ENCODE measurements at regions not wholly inside any gene's neighbourhood (a gene's known extent, or its start where the extent isn't known, plus 50 kb on each side); places are given as distances from the start of the nearest gene placed in this dataset.

- no peak for TF ChIP-seq ZNF462 (CRISPR knock-in tag; IDR thresholded peaks at IDR 0.05)
Observed at GRCh38 chr6:74458536-74458935, 747.3 kb downstream of the COL12A1 start (continued).

- H3K27me3 ChIP-seq (ENCODE audit: insufficient read depth): no peaks in the 10 kb centered on the region
- H3K27ac Mint-ChIP-seq: no peak overlapping the region
- no peak for TF ChIP-seq EZH2phosphoT487 (IDR thresholded peaks at IDR 0.05; ENCODE audit: unreplicated experiment)
- TF ChIP-seq EZH2 (IDR thresholded peaks at IDR 0.05; ENCODE audit: low read depth, unreplicated experiment): no peak
- TF ChIP-seq ETS1 (IDR thresholded peaks at IDR 0.05): no peak
- TF ChIP-seq POLR2AphosphoS5 (IDR thresholded peaks at IDR 0.05; ENCODE audit: low read depth): no peak
- no peak for TF ChIP-seq ZNF462 (CRISPR knock-in tag; IDR thresholded peaks at IDR 0.05)
- no peak for TF ChIP-seq STAT1 (IDR thresholded peaks at IDR 0.05; ENCODE audit: unreplicated experiment)
- no peak for TF ChIP-seq CREB1 (CRISPR knock-in tag; IDR thresholded peaks at IDR 0.05; ENCODE audit: low read depth)
Observed at GRCh38 chr6:74455786-74456185, 750.1 kb downstream of the COL12A1 start.

More at GRCh38 chr6:74455786-74456185, 750.1 kb downstream of the COL12A1 start:
- Histone ChIP-seq H3K36me3 (ENCODE audit: insufficient read depth) (no peaks in the 10 kb centered on the region), H3K4me1 (ENCODE audit: insufficient read depth) (no peaks in the 10 kb centered on the region), H3K27ac (ENCODE audit: low read depth) (no peak overlapping the region), H3K79me2 (replicated peaks; ENCODE audit: insufficient read depth) (no peaks in the 10 kb centered on the region), H3F3A (replicated peaks; ENCODE audit: low read depth) (no peaks in the 10 kb centered on the region), H4K20me1 (replicated peaks; ENCODE audit: insufficient read depth) (no peaks in the 10 kb centered on the region), H3K9me2 (ENCODE audit: insufficient read depth) (no peaks in the 10 kb centered on the region), H3K4me2 (no peak overlapping the region), H2AFZ (no peak overlapping the region), H3K4me3 (no peak overlapping the region)
- Mint-ChIP-seq H3K27me3 (ENCODE audit: insufficient read depth, low read depth, poor library complexity) (no peaks in the 10 kb centered on the region), H3K4me3 (no peak overlapping the region), H3K9me3 (no peaks in the 10 kb centered on the region), H3K4me1 (0 out of 3 replicates have a peak, but pooled peaks cover 2% of the 10 kb centered on the region), H3K36me3 (ENCODE audit: low read depth) (no peaks in the 10 kb centered on the region)
- ATAC-seq (no peak), DNase-seq (ENCODE audit: low spot score) (no peak)

Measured in GM23338 (cell line).